Right ventricle myocardium inferior (tissue), 1 donor: ENCODE measurements at regions not wholly inside any gene's neighbourhood (a gene's known extent, or its start where the extent isn't known, plus 50 kb on each side); places are given as distances from the start of the nearest gene placed in this dataset.
A peak's percentile ranks its signal among the peaks of the same experiment; 100 is the strongest.

Experiments used
- ATAC-seq: fragments of 200-7000 bp; cut with Tn5 transposase; one replicate; pipeline ENCODE4 v1.9.1; 2020; ENCODE audit warnings: mild to moderate bottlenecking, moderate library complexity
- DNase-seq: peaks from one replicate; pipeline ENCODE4 v3.0.0; 2021; ENCODE audit errors: missing footprints
- intact Hi-C: fragments of 100-400 bp; cut with DNase I; formaldehyde crosslinking; loops from one replicate; pipeline ENCODE4 v1.11.0; 2022
- donor health status: DM: no; HTN: yes; CAD: no; lungs with severe emphysema.

DNA sequence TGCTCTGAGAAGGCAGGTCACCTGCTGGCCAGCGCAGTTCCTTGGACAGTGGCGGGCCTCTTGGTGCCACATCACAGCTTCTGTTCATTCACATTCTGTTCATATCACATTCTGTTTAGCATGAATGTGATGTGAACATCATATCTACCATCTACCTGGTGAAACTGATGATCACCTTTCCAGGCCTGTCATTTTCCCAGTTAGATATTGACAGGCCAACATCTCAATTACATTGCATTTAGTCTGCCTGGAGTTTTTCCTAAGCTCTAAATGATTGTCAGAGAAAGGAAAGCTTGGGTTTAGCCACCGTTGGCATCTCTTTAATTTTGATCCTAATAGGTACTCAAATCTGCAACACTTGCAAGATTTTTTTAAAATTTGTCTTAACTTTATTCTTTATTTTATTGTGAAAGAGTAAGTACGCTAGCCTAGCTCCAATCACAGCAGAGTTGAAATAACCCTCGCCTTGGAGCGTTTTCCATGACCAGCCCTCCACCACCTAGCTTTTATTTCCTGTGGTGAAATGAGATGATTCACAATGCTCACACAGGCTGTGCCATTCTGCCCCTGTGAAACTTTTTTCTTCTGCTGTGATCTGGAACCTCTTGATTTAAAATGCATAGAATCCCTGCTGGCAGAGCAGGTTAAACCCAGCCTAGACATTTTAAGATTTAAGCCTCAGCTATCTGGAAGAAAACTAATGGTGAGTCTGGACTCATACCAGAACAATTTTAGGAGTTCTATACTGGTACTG, 225.0 kb downstream of the ESM1 start:
- DNase-seq (no peak), ATAC-seq (no peak)
- intact Hi-C loops, result no loop called here

DNA sequence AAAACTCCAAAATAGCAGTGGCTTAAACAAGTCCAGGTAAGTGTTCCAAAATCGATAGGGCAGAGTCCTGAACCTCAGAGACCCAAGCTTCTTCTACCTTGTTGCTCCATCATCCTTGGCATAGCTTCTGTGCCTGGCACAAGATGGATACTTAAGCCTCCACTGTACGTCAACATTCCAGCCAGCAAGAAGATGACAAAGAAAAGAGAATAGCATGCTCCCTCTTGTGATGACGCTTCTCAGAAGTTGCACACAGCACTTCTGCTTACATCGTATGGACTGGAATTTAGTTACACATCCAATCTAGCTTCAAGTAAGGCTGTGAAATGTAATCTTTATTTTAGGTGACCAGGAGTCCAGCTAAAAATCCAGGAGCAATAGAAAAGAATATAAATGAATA, 227.4 kb downstream of the ESM1 start:
- ATAC-seq, result no peak
- intact Hi-C loops, result no loop called here
- no peak for DNase-seq

DNA sequence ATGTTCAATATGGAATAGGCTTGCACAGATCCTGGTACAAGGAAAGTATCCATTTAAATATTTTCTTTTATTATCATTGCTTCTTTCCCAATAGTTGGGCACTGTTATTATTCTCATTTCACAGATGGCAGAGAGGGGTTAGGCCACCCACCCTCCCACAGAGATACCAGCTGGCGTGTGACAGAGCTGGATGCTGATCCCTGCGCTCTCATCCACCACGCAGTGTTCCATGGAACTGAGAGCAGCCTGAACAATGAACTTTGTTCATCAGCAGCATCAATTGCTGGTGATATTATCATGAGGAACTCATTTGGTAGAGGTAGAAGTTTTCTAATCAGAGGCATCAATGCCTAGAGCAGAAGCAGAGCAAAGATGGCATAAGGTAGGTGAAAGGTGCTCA, 227.9 kb downstream of the ESM1 start:
- no peak for ATAC-seq
- intact Hi-C loops, result no loop called here
- no peak for DNase-seq

DNA sequence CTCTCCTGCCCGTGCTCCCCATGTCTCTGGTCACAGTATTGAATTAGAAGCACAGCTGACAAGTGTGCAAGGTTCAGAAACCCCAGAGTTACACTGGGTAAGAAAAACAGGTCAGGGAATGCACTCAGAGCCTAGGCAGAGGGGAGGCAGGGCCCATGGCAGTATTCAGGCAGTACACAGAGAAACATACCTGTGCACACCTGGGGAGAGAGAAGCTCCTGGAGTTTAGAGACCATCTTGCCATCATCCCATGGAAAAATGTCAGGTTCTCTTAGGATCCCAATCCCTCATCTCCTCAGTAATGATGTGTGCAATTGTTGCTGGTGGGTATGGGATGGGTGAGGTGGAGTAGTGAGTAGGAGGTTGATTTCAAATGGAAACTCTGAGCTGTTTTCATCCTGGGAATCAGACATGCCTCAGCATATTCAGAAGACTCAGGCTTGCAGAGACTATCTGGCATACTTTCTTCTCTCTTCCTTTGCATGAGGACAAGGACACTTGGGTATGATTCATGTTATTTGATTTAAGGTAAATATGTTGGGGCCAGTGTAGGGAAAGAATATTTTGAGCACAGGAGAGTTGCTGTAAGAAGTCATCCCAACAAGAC, 228.5 kb downstream of the ESM1 start:
- intact Hi-C loops, result no loop called here
- DNase-seq (no peak), ATAC-seq (no peak)

DNA sequence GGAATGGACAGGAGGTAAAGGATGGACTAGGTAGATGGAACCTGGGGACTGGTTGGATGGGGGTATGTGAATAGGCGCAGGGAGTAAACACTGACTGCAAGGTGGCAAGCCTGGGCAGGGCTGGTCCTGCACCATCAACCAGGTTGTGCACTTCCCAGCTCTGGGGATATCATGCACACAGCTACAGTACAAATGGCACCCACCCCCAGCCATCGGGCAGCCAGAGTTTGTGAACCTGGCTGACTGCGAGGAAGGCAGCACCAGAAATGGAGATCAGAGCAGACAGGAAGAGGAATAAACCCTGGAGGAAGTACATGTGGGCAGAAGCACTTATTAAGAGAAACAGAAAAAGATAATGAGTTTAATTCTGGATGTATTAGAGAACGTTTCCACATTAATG, 229.1 kb downstream of the ESM1 start:
- intact Hi-C loops, result no loop called here
- ATAC-seq (no peak), DNase-seq (no peak)

DNA sequence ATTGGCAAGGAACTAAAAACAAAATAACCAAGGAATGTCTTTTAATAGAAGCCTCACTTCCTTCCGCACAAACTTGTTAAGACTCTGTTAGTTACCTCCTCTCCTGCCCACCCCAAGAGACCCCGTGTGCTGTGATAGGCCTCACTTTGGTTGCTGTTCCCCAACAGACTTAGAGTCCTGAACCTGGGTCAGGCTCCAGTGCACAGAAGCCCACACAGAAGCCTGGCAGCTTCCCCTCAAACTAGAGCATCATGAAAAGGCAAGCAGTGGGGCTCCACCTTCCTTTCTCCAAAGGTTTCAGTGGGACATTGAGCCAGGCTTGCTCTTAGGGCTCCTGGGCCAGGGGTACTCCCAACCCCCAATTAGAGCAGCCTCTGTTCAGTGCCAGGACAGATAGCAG, 230.5 kb downstream of the ESM1 start:
- no peak for ATAC-seq
- DNase-seq, result no peak
- intact Hi-C loops, result no loop called here

DNA sequence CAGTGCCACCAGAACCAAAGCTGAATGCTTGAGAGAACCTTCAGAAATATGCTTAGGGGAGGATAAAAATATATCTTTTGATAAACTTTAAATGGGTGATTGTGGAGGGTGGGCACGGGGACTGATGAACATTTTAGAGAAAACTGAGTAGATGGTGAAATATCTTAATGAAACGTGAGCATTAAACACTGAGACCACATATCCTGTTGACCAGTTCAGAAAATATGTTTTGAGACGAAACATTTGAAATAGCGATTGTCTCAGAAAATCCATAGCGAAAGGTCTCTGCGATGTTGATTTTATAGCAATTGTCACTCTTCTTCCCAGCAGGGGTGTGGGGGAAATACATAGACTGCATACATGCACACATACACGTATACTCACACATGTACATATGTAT, 231.0 kb downstream of the ESM1 start:
- no peak for ATAC-seq
- no peak for DNase-seq

DNA sequence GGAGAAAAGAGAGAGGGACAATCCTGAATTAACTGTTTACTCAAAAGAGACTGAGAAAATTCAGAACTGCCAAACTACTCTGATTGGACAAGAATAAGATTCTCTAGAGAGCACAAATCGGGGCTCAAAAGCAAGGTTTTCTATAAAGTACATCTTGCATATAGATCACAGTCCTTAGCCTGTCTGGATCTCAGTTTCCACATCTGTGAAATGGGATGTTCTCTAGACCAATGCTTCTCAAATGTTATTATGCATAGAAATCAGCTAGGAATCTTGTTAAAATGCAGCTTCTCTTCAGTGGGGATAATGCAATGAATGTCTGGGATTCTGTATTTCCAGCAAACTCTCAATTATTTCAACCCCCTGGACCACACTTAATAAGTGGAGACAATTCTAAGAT, 231.6 kb downstream of the ESM1 start:
- intact Hi-C loops, result no loop called here
- DNase-seq, result no peak
- no peak for ATAC-seq

More for the DNA sequence above, 231.0 kb downstream of the ESM1 start:
- intact Hi-C loops, result no loop called here

DNA sequence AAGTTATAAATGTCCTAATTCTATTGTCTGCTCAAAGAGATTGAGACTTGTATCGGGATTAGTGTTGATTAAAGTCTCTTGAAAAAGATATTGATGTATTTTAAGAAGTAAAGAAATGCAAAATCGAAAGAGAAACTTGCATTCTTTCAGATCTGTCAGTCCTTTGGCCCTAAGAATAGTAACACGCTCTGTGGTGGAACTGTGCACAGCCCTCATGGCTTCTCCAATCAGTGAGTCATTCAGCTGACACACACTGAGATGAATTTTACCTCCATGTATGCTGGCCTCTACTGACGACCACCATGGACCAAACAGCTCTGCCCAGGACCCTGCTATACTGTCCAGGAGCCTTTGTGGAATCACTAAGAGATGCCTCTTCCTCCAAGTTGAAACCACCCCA, 232.4 kb downstream of the ESM1 start:
- DNase-seq (no peak), ATAC-seq (peak; percentile 63)
- intact Hi-C loops, result no loop called here

DNA sequence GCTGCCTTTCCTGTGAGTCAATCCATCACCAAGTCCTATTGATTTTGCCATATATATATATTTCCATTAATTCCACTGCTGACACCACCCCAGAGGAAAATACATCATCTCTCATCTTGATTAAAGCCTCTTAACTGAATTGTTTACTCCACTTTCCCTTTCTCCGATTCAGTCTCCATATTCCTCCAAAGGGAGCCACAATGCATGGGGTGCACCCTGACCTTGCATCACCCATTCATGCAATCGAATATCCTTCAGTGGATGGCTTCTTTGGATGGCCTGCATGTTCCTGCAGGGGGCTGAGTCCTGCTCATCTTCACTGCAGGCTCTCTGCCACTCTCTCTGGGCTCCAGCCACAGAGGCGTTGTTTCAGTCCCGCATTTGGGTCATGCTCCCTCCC, 231.0 kb downstream of the SNX18 start:
- ATAC-seq (no peak), DNase-seq (no peak)
- intact Hi-C loops, result no loop called here

DNA sequence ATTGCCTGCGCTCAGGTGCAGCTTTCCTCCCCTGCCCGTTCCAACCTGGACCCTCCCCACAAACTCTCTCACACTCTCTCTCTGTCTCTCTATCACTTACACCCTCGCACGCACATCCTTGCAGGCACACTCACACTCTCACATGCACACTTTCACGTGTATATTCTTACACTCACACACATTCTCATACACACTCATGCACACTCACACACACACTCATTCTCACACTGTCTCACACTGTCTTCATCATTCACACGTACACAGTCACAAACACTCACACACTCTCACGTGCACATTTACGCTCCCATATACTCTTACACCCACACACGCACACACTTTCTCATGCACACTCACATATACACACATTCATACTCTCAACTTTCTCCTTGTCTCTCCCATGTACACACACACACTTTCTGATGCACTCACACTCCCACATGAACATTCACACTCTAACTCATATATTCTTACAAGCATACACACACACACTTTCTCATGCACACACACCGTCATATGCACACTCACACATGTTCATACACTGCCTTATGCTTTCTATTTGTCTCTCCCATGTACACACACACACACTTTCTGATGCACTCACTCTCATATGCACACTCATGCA, 229.3 kb downstream of the SNX18 start:
- DNase-seq, result no peak
- intact Hi-C loops, result no loop called here
- ATAC-seq, result no peak

DNA sequence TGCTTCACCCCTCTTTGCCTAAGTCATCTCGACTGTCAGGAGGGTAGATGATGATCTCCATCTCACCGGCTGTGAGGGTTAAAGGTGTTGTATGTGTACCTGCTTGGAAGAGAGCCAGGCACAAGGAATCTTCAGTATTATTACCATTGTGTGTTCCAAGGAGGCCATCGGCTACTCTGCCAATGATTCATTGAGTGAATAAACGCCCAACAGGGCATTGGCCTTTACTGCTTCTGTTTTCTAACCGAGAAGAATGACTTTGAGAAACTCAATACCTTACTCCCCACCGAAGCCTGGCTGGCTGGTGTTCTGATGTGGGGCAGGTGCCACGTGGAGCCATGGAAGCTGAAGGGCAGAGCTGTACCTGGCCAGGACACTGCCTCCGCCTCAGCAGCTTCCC, 228.8 kb downstream of the SNX18 start:
- ATAC-seq (no peak), DNase-seq (no peak)
- intact Hi-C loops, result no loop called here

DNA sequence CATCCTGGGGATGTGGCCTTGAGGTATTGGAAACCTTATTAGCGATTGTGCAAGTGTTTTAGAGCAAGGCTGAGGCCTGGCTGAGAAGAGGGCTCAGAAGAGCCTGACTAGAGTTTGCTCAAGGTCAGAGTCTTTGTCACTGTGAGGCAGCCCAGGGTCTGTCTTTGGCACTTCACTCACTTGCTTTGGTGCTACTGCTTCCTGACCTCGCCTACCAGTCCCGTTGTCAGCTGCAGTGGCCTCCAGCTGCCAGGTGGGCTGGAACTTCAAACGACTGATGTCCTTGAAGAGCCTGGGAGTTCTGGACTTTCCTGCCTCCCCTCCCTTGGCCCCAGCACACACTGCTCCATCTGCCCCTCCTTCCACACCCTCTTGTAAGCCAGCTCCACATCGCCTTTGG, 228.0 kb downstream of the SNX18 start:
- ATAC-seq, result no peak
- intact Hi-C loops, result no loop called here
- no peak for DNase-seq

DNA sequence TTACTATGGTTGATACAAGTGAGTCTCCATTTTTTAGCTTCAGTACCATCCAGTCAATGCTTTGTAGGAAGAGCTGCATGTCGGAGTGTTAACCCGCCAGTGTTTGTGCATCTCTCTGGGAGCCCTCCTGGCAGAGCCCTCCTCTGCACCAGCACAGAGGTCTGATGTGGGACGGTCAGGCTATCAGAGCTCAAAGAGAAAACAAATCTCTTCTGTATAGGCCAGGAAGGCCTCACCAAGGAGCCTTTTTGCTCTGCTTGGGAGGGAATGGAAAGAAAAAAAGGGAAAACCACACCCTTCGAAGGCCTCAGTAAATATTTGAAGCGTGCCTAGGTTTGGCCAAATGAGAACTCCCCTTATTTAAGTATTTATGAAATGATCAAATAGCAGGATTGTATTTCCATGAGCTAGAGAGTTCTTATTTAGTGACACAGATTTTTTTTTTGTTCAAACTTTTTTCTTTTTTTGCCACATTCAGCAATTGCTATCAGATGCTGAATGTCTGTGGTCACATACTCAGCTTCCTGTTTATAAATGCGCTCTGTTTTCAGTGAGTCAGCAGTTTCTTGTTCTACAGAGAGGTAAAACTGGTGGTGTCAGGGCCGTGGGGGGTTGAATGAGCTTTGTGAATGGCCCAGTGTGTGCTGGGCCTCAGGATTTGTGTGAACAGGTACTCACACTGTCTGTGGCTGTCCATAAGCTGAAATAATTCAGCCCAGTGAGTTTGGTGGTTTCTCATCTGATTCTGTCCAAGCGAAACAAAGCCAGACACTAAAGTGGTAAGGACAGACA, 226.6 kb downstream of the SNX18 start:
- intact Hi-C loops, result no loop called here
- ATAC-seq (peak; percentile 52), DNase-seq (peak; percentile 76)

DNA sequence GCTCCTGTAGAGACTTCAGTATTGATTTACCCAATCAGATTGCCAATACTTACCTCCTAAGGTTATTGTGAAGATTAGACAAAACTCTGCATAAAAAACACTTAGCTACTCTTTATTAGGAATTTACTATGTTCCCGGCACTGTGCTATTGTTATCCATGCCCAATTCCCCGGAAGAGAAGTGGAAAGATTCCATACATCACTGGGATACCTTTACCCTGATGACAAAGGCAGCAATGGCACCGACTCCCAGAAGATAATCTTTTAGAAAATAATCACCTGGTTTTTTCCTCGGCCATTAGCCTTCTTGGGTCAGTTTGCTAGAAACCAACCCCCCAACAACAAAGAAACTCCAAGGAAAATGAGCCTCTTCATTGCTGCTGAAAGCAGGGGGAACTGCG, 226.0 kb downstream of the SNX18 start:
- intact Hi-C loops, result no loop called here
- DNase-seq (no peak), ATAC-seq (no peak)

DNA sequence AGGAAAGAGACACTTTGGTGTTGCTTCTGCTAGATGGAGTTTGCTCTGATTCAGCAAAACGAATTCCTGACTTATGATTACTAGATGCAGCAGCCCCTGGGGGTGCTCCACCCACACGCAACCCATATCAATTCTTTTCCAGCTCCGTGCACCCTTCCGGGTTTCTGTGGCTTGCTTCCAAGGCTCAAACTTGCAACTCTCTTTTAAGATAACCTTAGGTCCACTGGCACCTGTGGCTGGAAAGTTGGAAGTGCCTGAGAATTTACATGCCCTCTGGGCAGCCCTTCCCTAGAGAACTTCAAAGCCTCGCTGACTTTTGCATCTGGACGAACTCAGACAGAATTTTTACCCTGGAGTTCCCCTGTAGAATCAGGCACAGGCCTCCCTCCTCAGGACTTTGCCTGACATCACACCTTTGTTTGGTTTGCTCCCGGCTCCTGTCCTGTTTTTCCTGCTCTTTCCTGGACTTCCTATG, 224.9 kb downstream of the SNX18 start:
- no peak for ATAC-seq
- intact Hi-C loops, result no loop called here
- no peak for DNase-seq

DNA sequence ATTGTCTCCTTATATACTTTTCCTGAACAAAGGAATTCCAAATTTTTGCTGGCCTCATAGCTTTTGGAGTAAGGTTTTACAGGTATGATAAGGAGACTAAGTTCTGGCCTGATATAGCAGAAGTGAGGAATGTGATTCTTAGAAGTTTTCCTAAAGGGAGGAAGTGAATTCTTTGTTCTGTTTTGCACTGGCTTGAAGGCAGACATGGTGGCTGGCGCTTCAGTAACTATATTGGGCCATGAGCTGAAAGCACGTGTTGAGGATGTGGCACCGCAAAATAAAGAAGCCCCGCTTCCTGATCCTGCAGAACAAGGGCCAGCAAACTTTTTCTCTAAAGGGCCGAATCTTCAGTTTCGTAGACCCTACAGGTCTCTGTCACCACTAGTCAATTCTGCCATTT, 224.2 kb downstream of the SNX18 start:
- intact Hi-C loops, result no loop called here
- no peak for ATAC-seq
- no peak for DNase-seq

DNA sequence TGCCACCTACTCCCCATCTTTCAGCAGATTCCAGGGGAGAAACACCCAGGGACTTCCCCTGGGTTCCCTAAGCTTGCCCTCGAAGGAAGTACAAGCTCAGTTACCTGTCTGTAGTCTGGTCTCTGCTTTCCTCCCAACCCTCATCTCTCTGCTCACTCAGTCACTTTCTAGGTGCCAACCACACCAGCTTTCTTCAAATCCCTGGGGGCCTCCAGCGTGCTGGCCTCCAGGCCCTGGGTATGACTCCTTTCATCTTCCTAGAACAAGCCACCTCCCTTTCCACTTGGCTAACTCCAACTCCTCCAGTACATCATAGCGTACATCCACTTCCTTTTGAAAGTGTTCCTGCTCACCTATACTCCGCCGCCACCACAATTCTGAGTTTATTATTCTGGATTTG, 222.6 kb downstream of the SNX18 start:
- DNase-seq (no peak), ATAC-seq (no peak)
- intact Hi-C loops, result no loop called here

DNA sequence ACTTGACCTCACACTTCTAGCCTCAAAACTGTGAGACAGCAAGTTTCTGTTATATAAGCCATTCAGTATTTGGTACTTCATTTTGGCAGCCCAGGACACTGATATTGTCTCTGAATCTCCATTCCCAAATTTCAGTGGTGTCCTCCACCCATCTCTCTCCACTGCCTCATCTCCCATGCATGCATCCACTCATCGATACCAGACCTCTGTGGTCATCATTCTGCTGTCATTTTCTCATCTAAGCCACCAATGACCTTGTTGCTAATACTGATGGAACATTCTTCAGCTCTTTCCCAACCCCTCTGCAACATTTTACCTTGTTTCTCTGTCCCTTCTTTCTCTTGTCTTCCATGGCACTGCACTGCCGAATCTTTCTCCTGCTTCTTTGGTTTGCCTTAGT, 221.8 kb downstream of the SNX18 start:
- ATAC-seq, result no peak
- intact Hi-C loops, result no loop called here
- DNase-seq, result no peak

DNA sequence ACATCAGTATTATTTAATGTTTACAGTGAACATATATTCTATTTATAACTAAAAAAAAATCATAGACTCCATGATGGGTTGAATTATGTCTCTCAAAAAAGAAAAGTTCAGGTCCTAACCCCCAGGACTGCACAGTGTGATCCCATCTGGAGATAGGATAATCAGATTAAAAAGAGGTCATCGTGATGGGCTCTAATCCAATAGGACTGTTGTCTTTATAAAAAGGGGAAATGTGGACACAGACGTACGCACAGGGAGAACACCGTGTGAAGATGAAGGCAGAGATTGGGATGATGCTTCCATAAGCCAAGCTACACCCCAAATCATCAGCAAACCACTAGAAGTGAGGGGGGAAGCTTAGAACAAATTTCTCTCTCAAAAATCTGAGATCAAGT, 221.4 kb downstream of the SNX18 start:
- no peak for DNase-seq
- no peak for ATAC-seq
- intact Hi-C loops, result no loop called here
